HepG2 (cell line): ENCODE measurements at regions not wholly inside any gene's neighbourhood (a gene's known extent, or its start where the extent isn't known, plus 50 kb on each side); places are given as distances from the start of the nearest gene placed in this dataset.

Source experiments
- CERS6 ChIP-seq: sonication (generic); formaldehyde crosslinking; IDR thresholded peaks from 2 replicates; pipeline ENCODE4 v1.5.0; 2020; ENCODE audit warnings: missing genetic modification reagents
- HDAC2 ChIP-seq: sonication (generic); formaldehyde crosslinking; IDR thresholded peaks from 2 replicates; pipeline ENCODE4 v1.4.0; 2020; ENCODE audit warnings: missing genetic modification reagents
- NR2F1 ChIP-seq, 2 experiments: fragments of 450-650 bp in 1 of 2; formaldehyde crosslinking in 1 of 2; IDR thresholded peaks; 2 replicates each; pipeline versions ENCODE4 v1.5.0 to v1.6.1; 2016 to 2020; ENCODE audit warnings: mild to moderate bottlenecking in 1 of 2, missing compliant biosample characterization in 1 of 2, missing genetic modification reagents in 1 of 2, moderate library complexity in 1 of 2
- RERE ChIP-seq: IDR thresholded peaks from 2 replicates; pipeline ENCODE4 v1.6.1; 2016; ENCODE audit warnings: low read depth, missing genetic modification reagents, missing compliant biosample characterization
- SATB2 ChIP-seq: sonication (generic); formaldehyde crosslinking; IDR thresholded peaks from 2 replicates; pipeline ENCODE4 v1.5.0; 2020; ENCODE audit warnings: missing genetic modification reagents
- ZNF710 ChIP-seq: sonication (generic); formaldehyde crosslinking; IDR thresholded peaks from 2 replicates; pipeline ENCODE4 v1.5.0; 2020; ENCODE audit warnings: mild to moderate bottlenecking, missing genetic modification reagents, borderline replicate concordance

GRCh38 chr18:44514766-44515165 lies 165.9 kb upstream of the SETBP1 start (continued):
- no peak for TF ChIP-seq CERS6
- TF ChIP-seq RERE (CRISPR knock-in tag), result no peak
- no peak for TF ChIP-seq NR2F1 (CRISPR knock-in tag; IDR thresholded peaks at IDR 0.05)
- no peak for TF ChIP-seq SATB2 (CRISPR knock-in tag)
- no peak for TF ChIP-seq ZNF710 (CRISPR knock-in tag)
- no peak for TF ChIP-seq HDAC2
